Liver (tissue), 8 donors: ENCODE measurements at regions not wholly inside any gene's neighbourhood (a gene's known extent, or its start where the extent isn't known, plus 50 kb on each side); places are given as distances from the start of the nearest gene placed in this dataset.

Source experiments
- DNase-seq: peaks from one replicate; pipeline ENCODE4 v3.0.0-alpha.2; 2017; ENCODE audit warnings: low spot score
- H3K27ac ChIP-seq, 2 donors: one replicate each; pipeline ENCODE4 v1.7.0; 2013; ENCODE audit warnings: inconsistent platforms in 2 of 2, low read length in 2 of 2, control low read depth in 1 of 2, low read depth in 1 of 2, mild to moderate bottlenecking in 1 of 2
- H3K27me3 ChIP-seq, 4 donors: one replicate each; pipeline versions ENCODE4 v1.6.1 to v1.7.0; 2013; ENCODE audit warnings: low read length in 3 of 4, inconsistent platforms in 1 of 4, mild to moderate bottlenecking in 1 of 4, moderate library complexity in 1 of 4; ENCODE audit not compliant: control insufficient read depth in 4 of 4, insufficient read depth in 4 of 4
- H3K36me3 ChIP-seq, 4 donors: one replicate each; pipeline versions ENCODE4 v1.6.1 to v1.7.0; 2013; ENCODE audit warnings: low read length in 3 of 4, mild to moderate bottlenecking in 3 of 4, low read depth in 1 of 4, moderate library complexity in 1 of 4; ENCODE audit not compliant: control insufficient read depth in 4 of 4, insufficient read depth in 3 of 4
- H3K4me1 ChIP-seq, 4 donors: one replicate each; pipeline versions ENCODE4 v1.6.1 to v1.7.0; 2013; ENCODE audit warnings: low read length in 3 of 4, mild to moderate bottlenecking in 3 of 4, moderate library complexity in 1 of 4; ENCODE audit not compliant: control insufficient read depth in 4 of 4, insufficient read depth in 4 of 4
- H3K4me3 ChIP-seq, 3 donors: one replicate each; pipeline versions ENCODE4 v1.6.1 to v1.7.0; 2013; ENCODE audit warnings: low read length in 3 of 3, control low read depth in 1 of 3, low read depth in 1 of 3, mild to moderate bottlenecking in 1 of 3
- H3K9ac ChIP-seq, 2 donors: one replicate each; pipeline ENCODE4 v1.7.0; 2013; ENCODE audit warnings: low read length in 2 of 2, mild to moderate bottlenecking in 2 of 2, moderate library complexity in 2 of 2, control low read depth in 1 of 2, low read depth in 1 of 2
- H3K9me3 ChIP-seq, 4 donors: one replicate each; pipeline versions ENCODE4 v1.6.1 to v1.7.0; 2013; ENCODE audit warnings: low read length in 3 of 4; ENCODE audit not compliant: control insufficient read depth in 4 of 4
- CTCF ChIP-seq: fragments of 150-350 bp; IDR thresholded peaks from 2 replicates; pipeline ENCODE4 v1.5.1; 2017; ENCODE audit warnings: improper control_type of control experiment, low read depth, low read length; ENCODE audit not compliant: missing input control
- EGR1 ChIP-seq, 2 donors: IDR thresholded peaks; 2 replicates each; pipeline ENCODE4 v1.6.1; 2016 to 2018; ENCODE audit warnings: antibody characterized with exemption in 2 of 2, low read depth in 2 of 2
- FOXA1 ChIP-seq: IDR thresholded peaks from 2 replicates; pipeline ENCODE4 v1.6.1; 2016; ENCODE audit warnings: antibody characterized with exemption
- FOXA2 ChIP-seq: IDR thresholded peaks from 2 replicates; pipeline ENCODE4 v1.6.1; 2016; ENCODE audit warnings: antibody characterized with exemption
- GABPA ChIP-seq, 2 donors: IDR thresholded peaks in 1 of 2; conservative IDR thresholded peaks in 1 of 2; 2 replicates each; pipeline ENCODE4 v1.6.1; 2016; ENCODE audit warnings: antibody characterized with exemption in 2 of 2, mild to moderate bottlenecking in 1 of 2, moderate library complexity in 1 of 2
- HNF4A ChIP-seq, 2 donors: conservative IDR thresholded peaks; 2 replicates each; pipeline ENCODE4 v1.6.1; 2016; ENCODE audit warnings: antibody characterized with exemption in 2 of 2, mild to moderate bottlenecking in 2 of 2
- HNF4G ChIP-seq: IDR thresholded peaks from 2 replicates; pipeline ENCODE4 v1.6.1; 2016; ENCODE audit warnings: antibody characterized with exemption
- JUND ChIP-seq, 2 donors: IDR thresholded peaks; 2 replicates each; pipeline ENCODE4 v1.6.1; 2016; ENCODE audit warnings: antibody characterized with exemption in 2 of 2
- MAX ChIP-seq: IDR thresholded peaks from 2 replicates; pipeline ENCODE4 v1.6.1; 2016; ENCODE audit warnings: antibody characterized with exemption
- NR2F2 ChIP-seq: IDR thresholded peaks from 2 replicates; pipeline ENCODE4 v1.6.1; 2016; ENCODE audit warnings: antibody characterized with exemption
- RAD21 ChIP-seq, 2 donors: IDR thresholded peaks; 2 replicates each; pipeline ENCODE4 v1.6.1; 2016; ENCODE audit warnings: antibody characterized with exemption in 2 of 2, mild to moderate bottlenecking in 2 of 2
- REST ChIP-seq: IDR thresholded peaks from 2 replicates; pipeline ENCODE4 v1.6.1; 2016; ENCODE audit warnings: antibody characterized with exemption, mild to moderate bottlenecking
- RXRA ChIP-seq, 2 donors: IDR thresholded peaks; 2 replicates each; pipeline ENCODE4 v1.6.1; 2017 to 2018; ENCODE audit warnings: antibody characterized with exemption in 2 of 2, mild to moderate bottlenecking in 1 of 2
- SP1 ChIP-seq: IDR thresholded peaks from 2 replicates; pipeline ENCODE4 v1.6.1; 2018; ENCODE audit warnings: antibody characterized with exemption, mild to moderate bottlenecking
- ZBTB33 ChIP-seq: IDR thresholded peaks from 2 replicates; pipeline ENCODE4 v1.6.1; 2016; ENCODE audit warnings: antibody characterized with exemption
- WGBS: extraction: QIAGEN DNeasy Blood & Tissue Kit; methylation state at CpG from one replicate; pipeline ENCODE4 v1.1.7; 2013; 5-methylcytosine and 5-hydroxymethylcytosine counted together
- donor health status: healthy.
- donor health status: healthy.
- donor health status: healthy.
- donor health status: healthy.
- donor health status: healthy.

GRCh38 chr1:166271151-166271538, 104.3 kb upstream of the FAM78B start (continued):
- TF ChIP-seq CTCF: no peak
- no peak for TF ChIP-seq MAX
- TF ChIP-seq RAD21 (IDR thresholded peaks at IDR 0.05): no peak
- no peak for TF ChIP-seq NR2F2
- TF ChIP-seq HNF4G: no peak

- H3K9ac ChIP-seq: no peak overlapping the region
- TF ChIP-seq MAX (no peak), GABPA (IDR thresholded peaks at IDR 0.05 in 1 of 2, conservative IDR thresholded peaks at IDR 0.05 in 1 of 2) (no peak), RAD21 (IDR thresholded peaks at IDR 0.05) (no peak), SP1 (no peak), HNF4G (no peak), NR2F2 (no peak), FOXA1 (no peak), REST (no peak), EGR1 (IDR thresholded peaks at IDR 0.05; ENCODE audit: low read depth in 2 of 2) (no peak), RXRA (IDR thresholded peaks at IDR 0.05) (no peak), FOXA2 (no peak), ZBTB33 (no peak), HNF4A (conservative IDR thresholded peaks at IDR 0.05) (no peak), JUND (IDR thresholded peaks at IDR 0.05) (no peak)
- no peak overlapping the region for H3K27ac ChIP-seq
- no peaks in the 10 kb centered on the region for H3K27me3 ChIP-seq
- no peak for DNase-seq
- 93% methylated on average over 1 of the region's 1 CpG for WGBS
- peaks cover 0 to 5% (median 0%) of the 10 kb centered on the region in 4 donors for H3K9me3 ChIP-seq
- no peaks in the 10 kb centered on the region for H3K36me3 ChIP-seq
- no peak overlapping the region for H3K4me3 ChIP-seq
- no peaks in the 10 kb centered on the region for H3K4me1 ChIP-seq
Measured at GRCh38 chr1:166272155-166272554, 105.4 kb upstream of the FAM78B start.
